Gastrocnemius medialis (tissue), 4 donors: ENCODE measurements at regions not wholly inside any gene's neighbourhood (a gene's known extent, or its start where the extent isn't known, plus 50 kb on each side); places are given as distances from the start of the nearest gene placed in this dataset.

Experiments
- ATAC-seq, 2 donors: fragments of 150-250 bp; one replicate each; pipeline ENCODE4 v1.9.1; 2016
- DNase-seq, 2 donors: peaks; one replicate each; pipeline ENCODE4 v3.0.0-alpha.2; 2019
- H3K27ac ChIP-seq, 4 donors: fragments of 200-600 bp; sonication (generic); 1 replicate in 1 of 4; 2 replicates in 3 of 4; pipeline ENCODE4 v1.5.1; 2016 to 2018; ENCODE audit warnings: mild to moderate bottlenecking in 2 of 4, moderate library complexity in 1 of 4
- H3K27me3 ChIP-seq, 3 donors: fragments of 200-600 bp; sonication (generic) in 2 of 3; 1 replicate in 1 of 3; 2 replicates in 2 of 3; pipeline versions ENCODE4 v1.5.1 to v1.6.0; 2016 to 2019; ENCODE audit warnings: mild to moderate bottlenecking in 1 of 3, moderate library complexity in 1 of 3
- H3K36me3 ChIP-seq, 2 donors: fragments of 200-600 bp; sonication (generic) in 1 of 2; one replicate each; pipeline ENCODE4 v1.5.1; 2017 to 2018
- H3K4me1 ChIP-seq, 2 donors: fragments of 200-600 bp; sonication (generic) in 1 of 2; one replicate each; pipeline ENCODE4 v1.5.1; 2016 to 2017; ENCODE audit warnings: mild to moderate bottlenecking in 2 of 2
- H3K4me3 ChIP-seq, 4 donors: fragments of 200-600 bp; sonication (generic) in 3 of 4; 1 replicate in 1 of 4; 2 replicates in 3 of 4; pipeline ENCODE4 v1.5.1; 2016 to 2019; ENCODE audit warnings: mild to moderate bottlenecking in 2 of 4
- H3K9me3 ChIP-seq, 3 donors: fragments of 200-600 bp; sonication (generic) in 2 of 3; 1 replicate in 1 of 3; 2 replicates in 2 of 3; pipeline ENCODE4 v1.5.1; 2016 to 2019
- POLR2A ChIP-seq, 2 donors: fragments of 450-650 bp; IDR thresholded peaks; one replicate each; pipeline ENCODE4 v1.6.1; 2017; ENCODE audit warnings: antibody characterized with exemption in 2 of 2, mild to moderate bottlenecking in 2 of 2, moderate library complexity in 2 of 2
- in situ Hi-C, 4 donors: fragments of 200-750 bp; cut with MboI; loops; one replicate each; pipeline versions ENCODE4 v1.15.0 to v1.8.0; 2017; ENCODE audit warnings: low sequenced_read_pairs in 4 of 4
- intact Hi-C: fragments of 100-400 bp; cut with DNase I; formaldehyde crosslinking; loops from one replicate; pipeline ENCODE4 v1.15.1; 2023; ENCODE audit warnings: low total_unique reads
- TF ChIP-seq, protein P1 (sequence below), 5 experiments: fragments of 450-650 bp in 3 of 5; fragments of 200-600 bp in 2 of 5; sonication (generic) in 2 of 5; IDR thresholded peaks in 4 of 5; conservative IDR thresholded peaks in 1 of 5; 1 replicate in 4 of 5; 2 replicates in 1 of 5; pipeline ENCODE4 v1.5.1; 2016 to 2019; ENCODE audit warnings: antibody characterized with exemption in 5 of 5, mild to moderate bottlenecking in 3 of 5, moderate library complexity in 3 of 5

DNA sequence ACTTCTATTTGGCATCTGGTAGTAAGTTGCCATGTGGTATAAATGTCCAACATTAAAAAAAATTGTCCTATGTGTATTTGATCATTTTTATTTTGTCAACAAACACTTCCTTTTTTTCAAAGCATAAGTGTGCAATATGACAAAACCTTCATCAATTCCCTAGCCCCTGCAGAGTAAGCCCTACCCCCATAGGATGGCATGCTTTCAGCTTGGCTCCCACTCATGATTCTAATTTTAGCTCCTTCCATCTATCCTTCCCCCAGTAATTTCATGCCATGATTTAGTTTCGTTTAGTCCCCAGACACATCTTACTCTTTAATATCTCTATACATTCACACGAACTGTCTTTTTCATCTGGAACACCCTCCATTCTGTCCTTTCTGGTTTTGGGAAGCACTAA lies 250.6 kb upstream of the RAG2 start:
- H3K4me3 ChIP-seq, result no peak overlapping the region
- no peaks in the 10 kb centered on the region for H3K4me1 ChIP-seq
- no peaks in the 10 kb centered on the region for H3K36me3 ChIP-seq
- DNase-seq (no peak), ATAC-seq (no peak)
- H3K27me3 ChIP-seq, result no peaks in the 10 kb centered on the region
- intact Hi-C loops (no loop called here), in situ Hi-C loops (no loop called here)
- TF ChIP-seq, protein P1, sequence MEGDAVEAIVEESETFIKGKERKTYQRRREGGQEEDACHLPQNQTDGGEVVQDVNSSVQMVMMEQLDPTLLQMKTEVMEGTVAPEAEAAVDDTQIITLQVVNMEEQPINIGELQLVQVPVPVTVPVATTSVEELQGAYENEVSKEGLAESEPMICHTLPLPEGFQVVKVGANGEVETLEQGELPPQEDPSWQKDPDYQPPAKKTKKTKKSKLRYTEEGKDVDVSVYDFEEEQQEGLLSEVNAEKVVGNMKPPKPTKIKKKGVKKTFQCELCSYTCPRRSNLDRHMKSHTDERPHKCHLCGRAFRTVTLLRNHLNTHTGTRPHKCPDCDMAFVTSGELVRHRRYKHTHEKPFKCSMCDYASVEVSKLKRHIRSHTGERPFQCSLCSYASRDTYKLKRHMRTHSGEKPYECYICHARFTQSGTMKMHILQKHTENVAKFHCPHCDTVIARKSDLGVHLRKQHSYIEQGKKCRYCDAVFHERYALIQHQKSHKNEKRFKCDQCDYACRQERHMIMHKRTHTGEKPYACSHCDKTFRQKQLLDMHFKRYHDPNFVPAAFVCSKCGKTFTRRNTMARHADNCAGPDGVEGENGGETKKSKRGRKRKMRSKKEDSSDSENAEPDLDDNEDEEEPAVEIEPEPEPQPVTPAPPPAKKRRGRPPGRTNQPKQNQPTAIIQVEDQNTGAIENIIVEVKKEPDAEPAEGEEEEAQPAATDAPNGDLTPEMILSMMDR (IDR thresholded peaks at IDR 0.05 in 4 of 5, conservative IDR thresholded peaks at IDR 0.05 in 1 of 5), result no peak
- no peak for TF ChIP-seq POLR2A (IDR thresholded peaks at IDR 0.05)
- no peak overlapping the region for H3K27ac ChIP-seq
- no peaks in the 10 kb centered on the region for H3K9me3 ChIP-seq

DNA sequence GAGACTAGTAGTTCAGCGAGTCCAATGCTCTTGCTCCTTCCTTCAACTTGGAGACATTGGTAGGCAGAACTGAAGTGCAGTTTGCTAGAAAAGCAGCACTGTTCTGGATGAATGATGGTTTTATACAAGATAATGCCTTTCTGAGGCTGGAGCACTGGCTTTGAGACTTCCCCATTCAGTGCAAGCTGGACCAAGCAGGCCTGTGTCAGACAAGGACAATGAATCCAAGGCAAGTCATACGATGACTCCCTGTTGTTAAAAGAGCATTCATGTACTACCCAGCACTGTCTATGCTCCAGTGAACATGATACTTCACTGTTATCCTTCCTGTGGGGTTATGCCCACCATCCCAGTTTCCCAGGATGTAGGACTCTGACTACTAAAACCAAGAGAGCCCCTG lies 242.3 kb upstream of the RAG2 start:
- intact Hi-C loops (no loop called here), in situ Hi-C loops (no loop called here)
- Histone ChIP-seq H3K4me3 (no peak overlapping the region), H3K27ac (no peak overlapping the region), H3K36me3 (no peaks in the 10 kb centered on the region), H3K9me3 (no peaks in the 10 kb centered on the region), H3K27me3 (no peaks in the 10 kb centered on the region), H3K4me1 (no peaks in the 10 kb centered on the region)
- no peak for DNase-seq
- no peak for ATAC-seq
- TF ChIP-seq, protein P1 (IDR thresholded peaks at IDR 0.05 in 4 of 5, conservative IDR thresholded peaks at IDR 0.05 in 1 of 5), result no peak
- no peak for TF ChIP-seq POLR2A (IDR thresholded peaks at IDR 0.05)

DNA sequence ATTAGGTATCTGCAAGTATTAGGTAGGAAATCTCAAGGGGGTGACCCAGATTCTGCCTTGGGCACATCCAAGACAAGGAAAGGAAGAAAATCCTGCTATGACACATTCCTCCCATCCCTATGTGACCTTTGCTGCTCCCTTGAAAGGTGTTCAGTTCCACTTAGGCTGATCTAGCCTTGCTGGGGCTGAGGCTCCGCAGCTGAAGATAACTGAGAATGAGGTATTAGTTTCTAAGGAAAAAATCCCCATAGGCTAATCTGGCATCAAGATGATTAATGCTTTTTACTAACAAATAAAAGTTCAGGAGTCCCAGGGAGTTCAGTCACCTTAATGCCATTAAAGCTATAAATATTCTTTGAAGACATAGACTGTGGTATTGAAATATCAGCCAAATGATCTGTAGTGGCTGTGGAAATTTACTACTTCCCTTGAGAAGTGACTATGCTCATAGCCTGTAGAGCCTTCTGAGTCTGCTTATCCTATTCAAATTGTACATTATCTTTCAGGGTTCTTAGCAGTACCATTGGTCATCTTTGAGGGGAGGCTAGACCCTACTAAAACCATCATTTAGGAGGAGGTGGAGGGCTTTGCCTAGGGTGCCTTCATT lies 239.9 kb upstream of the RAG2 start:
- Histone ChIP-seq H3K36me3 (no peaks in the 10 kb centered on the region), H3K9me3 (no peaks in the 10 kb centered on the region), H3K27me3 (no peaks in the 10 kb centered on the region), H3K27ac (no peak overlapping the region), H3K4me3 (no peak overlapping the region), H3K4me1 (no peaks in the 10 kb centered on the region)
- DNase-seq (no peak), ATAC-seq (no peak)
- TF ChIP-seq POLR2A (IDR thresholded peaks at IDR 0.05), result no peak
- TF ChIP-seq, protein P1 (IDR thresholded peaks at IDR 0.05 in 4 of 5, conservative IDR thresholded peaks at IDR 0.05 in 1 of 5), result no peak
- intact Hi-C loops (no loop called here), in situ Hi-C loops (no loop called here)

DNA sequence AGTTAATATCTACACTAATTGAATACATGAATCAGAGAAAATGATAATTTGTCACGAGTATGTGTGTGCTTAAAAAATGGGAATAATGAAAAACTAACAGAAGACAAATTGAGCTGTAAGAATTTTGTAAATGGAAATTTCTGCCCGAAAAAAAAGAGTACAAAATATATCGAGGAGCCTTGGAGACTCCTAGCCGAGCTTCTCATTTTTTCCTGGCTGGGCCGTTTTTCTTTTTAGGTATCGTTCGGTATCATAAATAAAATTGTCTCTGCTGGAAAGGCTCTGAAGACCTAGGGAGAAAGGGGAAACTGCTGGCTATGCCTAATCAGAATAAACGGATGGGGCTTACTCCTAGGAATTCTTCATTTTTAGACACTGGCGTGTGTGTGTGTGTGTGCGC lies 227.2 kb upstream of the RAG2 start:
- Histone ChIP-seq H3K4me1 (no peaks in the 10 kb centered on the region), H3K36me3 (no peaks in the 10 kb centered on the region), H3K27ac (no peak overlapping the region), H3K27me3 (no peaks in the 10 kb centered on the region), H3K4me3 (no peak overlapping the region), H3K9me3 (no peaks in the 10 kb centered on the region)
- DNase-seq (no peak), ATAC-seq (no peak)
- TF ChIP-seq, protein P1 (IDR thresholded peaks at IDR 0.05 in 4 of 5, conservative IDR thresholded peaks at IDR 0.05 in 1 of 5), result no peak
- TF ChIP-seq POLR2A (IDR thresholded peaks at IDR 0.05), result no peak
- intact Hi-C loops, result no loop called here
- in situ Hi-C loops, result no loop called here

DNA sequence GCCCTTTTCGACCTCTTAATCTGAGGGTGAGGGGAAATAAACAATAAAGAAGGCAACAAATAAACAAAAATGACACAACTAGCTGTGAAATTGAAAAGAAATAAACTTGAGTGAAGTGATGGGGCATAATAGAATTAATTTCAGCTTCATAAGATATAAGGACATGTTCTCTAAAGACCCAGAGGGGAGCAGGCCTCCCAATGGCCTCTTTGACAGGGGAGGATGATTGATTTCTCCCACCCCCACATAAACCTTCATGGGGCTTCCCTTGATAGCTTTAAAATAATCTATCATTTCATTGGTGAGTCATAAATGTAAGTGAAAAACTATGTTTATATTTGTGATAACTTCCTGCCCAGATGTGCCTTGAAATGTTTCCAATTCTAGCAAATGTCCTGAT lies 226.3 kb upstream of the RAG2 start:
- Histone ChIP-seq H3K27me3 (no peaks in the 10 kb centered on the region), H3K4me3 (no peak overlapping the region), H3K36me3 (no peaks in the 10 kb centered on the region), H3K9me3 (no peaks in the 10 kb centered on the region), H3K27ac (no peak overlapping the region), H3K4me1 (no peaks in the 10 kb centered on the region)
- intact Hi-C loops (no loop called here), in situ Hi-C loops (no loop called here)
- no peak for TF ChIP-seq POLR2A (IDR thresholded peaks at IDR 0.05)
- TF ChIP-seq, protein P1 (IDR thresholded peaks at IDR 0.05 in 4 of 5, conservative IDR thresholded peaks at IDR 0.05 in 1 of 5), result no peak
- ATAC-seq, result no peak
- no peak for DNase-seq
